ENCODE measurements at regions not wholly inside any gene's neighbourhood (a gene's known extent, or its start where the extent isn't known, plus 50 kb on each side); places are given as distances from the start of the nearest gene placed in this dataset.

DNA sequence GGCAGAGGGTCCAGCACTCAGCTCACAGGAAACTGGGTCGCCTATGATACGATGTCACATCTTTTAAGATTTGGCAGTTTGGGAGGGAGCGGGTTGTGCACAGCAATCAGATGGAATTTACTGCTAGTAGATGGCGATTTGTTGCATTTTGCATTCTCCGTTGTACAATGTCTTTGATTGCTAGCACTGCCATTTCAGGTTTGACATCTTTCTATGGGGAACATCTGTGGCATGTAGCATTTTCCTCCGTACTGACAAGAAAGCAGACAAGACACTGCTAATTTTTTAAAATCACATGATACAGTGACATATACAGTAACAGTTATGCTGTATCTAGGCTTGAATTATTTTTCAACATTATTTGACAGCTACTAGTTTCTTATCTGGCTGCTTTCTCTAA, 119.7 kb upstream of the PCSK2 start:
- H3K9me3 ChIP-seq (ENCODE audit: control insufficient read depth, low read depth, low read length) = no peaks in the 10 kb centered on the region
- H3K4me1 ChIP-seq (ENCODE audit: control insufficient read depth, extremely low read depth, insufficient read depth, low read length) = no peaks in the 10 kb centered on the region
- TF ChIP-seq, protein P1, sequence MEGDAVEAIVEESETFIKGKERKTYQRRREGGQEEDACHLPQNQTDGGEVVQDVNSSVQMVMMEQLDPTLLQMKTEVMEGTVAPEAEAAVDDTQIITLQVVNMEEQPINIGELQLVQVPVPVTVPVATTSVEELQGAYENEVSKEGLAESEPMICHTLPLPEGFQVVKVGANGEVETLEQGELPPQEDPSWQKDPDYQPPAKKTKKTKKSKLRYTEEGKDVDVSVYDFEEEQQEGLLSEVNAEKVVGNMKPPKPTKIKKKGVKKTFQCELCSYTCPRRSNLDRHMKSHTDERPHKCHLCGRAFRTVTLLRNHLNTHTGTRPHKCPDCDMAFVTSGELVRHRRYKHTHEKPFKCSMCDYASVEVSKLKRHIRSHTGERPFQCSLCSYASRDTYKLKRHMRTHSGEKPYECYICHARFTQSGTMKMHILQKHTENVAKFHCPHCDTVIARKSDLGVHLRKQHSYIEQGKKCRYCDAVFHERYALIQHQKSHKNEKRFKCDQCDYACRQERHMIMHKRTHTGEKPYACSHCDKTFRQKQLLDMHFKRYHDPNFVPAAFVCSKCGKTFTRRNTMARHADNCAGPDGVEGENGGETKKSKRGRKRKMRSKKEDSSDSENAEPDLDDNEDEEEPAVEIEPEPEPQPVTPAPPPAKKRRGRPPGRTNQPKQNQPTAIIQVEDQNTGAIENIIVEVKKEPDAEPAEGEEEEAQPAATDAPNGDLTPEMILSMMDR (optimal IDR thresholded peaks at IDR 0.05 in 1 of 3, IDR thresholded peaks at IDR 0.05 in 1 of 3, conservative IDR thresholded peaks at IDR 0.05 in 1 of 3; ENCODE audit: extremely low read depth in 1 of 3, insufficient read depth in 2 of 3, low read length in 3 of 3) = no peak
- TF ChIP-seq EZH2 (IDR thresholded peaks at IDR 0.05; ENCODE audit: low read length) = no peak
- no peak overlapping the region for H2AFZ ChIP-seq (ENCODE audit: control insufficient read depth, low read length)
- H3K9me1 ChIP-seq (ENCODE audit: control insufficient read depth, extremely low read depth, insufficient read depth, low read length) = no peaks in the 10 kb centered on the region
- no peak overlapping the region for H3K4me3 ChIP-seq (ENCODE audit: control insufficient read depth in 2 of 3, extremely low read depth in 1 of 3, insufficient read depth in 2 of 3, low read depth in 1 of 3, low read length in 3 of 3)
- DNase-seq (ENCODE audit: low read depth, low spot score) (no peak), FAIRE-seq (no peak)
- dilution Hi-C loops (cut with MboI; ENCODE audit: extremely low pct_ligation_motif_present, low sequenced_read_pairs) = no loop called here
- H3K27me3 ChIP-seq (ENCODE audit: control insufficient read depth, extremely low read depth, insufficient read depth, low read length) = no peaks in the 10 kb centered on the region
- no peaks in the 10 kb centered on the region for H3K36me3 ChIP-seq (ENCODE audit: control insufficient read depth in 2 of 2, extremely low read depth in 1 of 2, insufficient read depth in 2 of 2, low read length in 2 of 2)
- no peaks in the 10 kb centered on the region for H4K20me1 ChIP-seq (ENCODE audit: control insufficient read depth, extremely low read depth, insufficient read depth, low read length)
- no peaks in the 10 kb centered on the region for H3K79me2 ChIP-seq (ENCODE audit: control insufficient read depth, insufficient read depth, low read length)
- H3K9ac ChIP-seq (ENCODE audit: control insufficient read depth, extremely low read depth, insufficient read depth, low read length) = no peak overlapping the region
- no peak overlapping the region for H3K4me2 ChIP-seq (ENCODE audit: control insufficient read depth, extremely low read depth, insufficient read depth, low read depth, low read length)
- no peak overlapping the region for H3K27ac ChIP-seq (ENCODE audit: control insufficient read depth, insufficient read depth, low read length)

GRCh38 chr20:17108896-17109295, 117.9 kb upstream of the PCSK2 start:
- FAIRE-seq = no peak

More at GRCh38 chr20:17108896-17109295, 117.9 kb upstream of the PCSK2 start:
- no peak overlapping the region for H3K4me3 ChIP-seq (ENCODE audit: control insufficient read depth in 2 of 3, extremely low read depth in 1 of 3, insufficient read depth in 2 of 3, low read depth in 1 of 3, low read length in 3 of 3)
- no peak overlapping the region for H3K9ac ChIP-seq (ENCODE audit: control insufficient read depth, extremely low read depth, insufficient read depth, low read length)
- DNase-seq (ENCODE audit: low read depth, low spot score) = no peak
- TF ChIP-seq, protein P1 (optimal IDR thresholded peaks at IDR 0.05 in 1 of 3, IDR thresholded peaks at IDR 0.05 in 1 of 3, conservative IDR thresholded peaks at IDR 0.05 in 1 of 3; ENCODE audit: extremely low read depth in 1 of 3, insufficient read depth in 2 of 3, low read length in 3 of 3) = no peak
- TF ChIP-seq EZH2 (IDR thresholded peaks at IDR 0.05; ENCODE audit: low read length) = no peak
- no peaks in the 10 kb centered on the region for H3K9me3 ChIP-seq (ENCODE audit: control insufficient read depth, low read depth, low read length)
- no peaks in the 10 kb centered on the region for H3K27me3 ChIP-seq (ENCODE audit: control insufficient read depth, extremely low read depth, insufficient read depth, low read length)
- no peak overlapping the region for H3K4me2 ChIP-seq (ENCODE audit: control insufficient read depth, extremely low read depth, insufficient read depth, low read depth, low read length)
- H3K79me2 ChIP-seq (ENCODE audit: control insufficient read depth, insufficient read depth, low read length) = no peaks in the 10 kb centered on the region
- no peak overlapping the region for H3K27ac ChIP-seq (ENCODE audit: control insufficient read depth, insufficient read depth, low read length)
- H2AFZ ChIP-seq (ENCODE audit: control insufficient read depth, low read length) = no peak overlapping the region
- H3K4me1 ChIP-seq (ENCODE audit: control insufficient read depth, extremely low read depth, insufficient read depth, low read length) = no peaks in the 10 kb centered on the region
- H4K20me1 ChIP-seq (ENCODE audit: control insufficient read depth, extremely low read depth, insufficient read depth, low read length) = no peaks in the 10 kb centered on the region
- H3K36me3 ChIP-seq (ENCODE audit: control insufficient read depth in 2 of 2, extremely low read depth in 1 of 2, insufficient read depth in 2 of 2, low read length in 2 of 2) = no peaks in the 10 kb centered on the region
- no peaks in the 10 kb centered on the region for H3K9me1 ChIP-seq (ENCODE audit: control insufficient read depth, extremely low read depth, insufficient read depth, low read length)
- dilution Hi-C loops (cut with MboI; ENCODE audit: extremely low pct_ligation_motif_present, low sequenced_read_pairs) = no loop called here

Measured in keratinocyte (primary cell).